ENCODE measurements at regions not wholly inside any gene's neighbourhood (a gene's known extent, or its start where the extent isn't known, plus 50 kb on each side); places are given as distances from the start of the nearest gene placed in this dataset.

- TF ChIP-seq YY1 (IDR thresholded peaks at IDR 0.05; ENCODE audit: low read depth) (no peak), FOXM1 (IDR thresholded peaks at IDR 0.05; ENCODE audit: borderline replicate concordance, low read depth) (no peak), CEBPB (IDR thresholded peaks at IDR 0.05) (no peak), MAX (IDR thresholded peaks at IDR 0.05) (no peak), TAF1 (IDR thresholded peaks at IDR 0.05; ENCODE audit: low read depth) (no peak), TCF12 (IDR thresholded peaks at IDR 0.05; ENCODE audit: low read depth) (no peak), EP300 (IDR thresholded peaks at IDR 0.05; ENCODE audit: borderline replicate concordance) (no peak)
These were observed 991.2 kb upstream of the TENM4 start for GRCh38 chr11:80432057-80432456.

All from Ishikawa (cell line).